HG03565 (cell line): ENCODE measurements at regions not wholly inside any gene's neighbourhood (a gene's known extent, or its start where the extent isn't known, plus 50 kb on each side); places are given as distances from the start of the nearest gene placed in this dataset.

Source experiments
- ATAC-seq: cut with Tn5 transposase; IDR thresholded peaks from one replicate; pipeline ENCODE4 v1.9.1; 2021; ENCODE audit warnings: mild to moderate bottlenecking, moderate library complexity; ENCODE audit not compliant: unreplicated experiment

DNA sequence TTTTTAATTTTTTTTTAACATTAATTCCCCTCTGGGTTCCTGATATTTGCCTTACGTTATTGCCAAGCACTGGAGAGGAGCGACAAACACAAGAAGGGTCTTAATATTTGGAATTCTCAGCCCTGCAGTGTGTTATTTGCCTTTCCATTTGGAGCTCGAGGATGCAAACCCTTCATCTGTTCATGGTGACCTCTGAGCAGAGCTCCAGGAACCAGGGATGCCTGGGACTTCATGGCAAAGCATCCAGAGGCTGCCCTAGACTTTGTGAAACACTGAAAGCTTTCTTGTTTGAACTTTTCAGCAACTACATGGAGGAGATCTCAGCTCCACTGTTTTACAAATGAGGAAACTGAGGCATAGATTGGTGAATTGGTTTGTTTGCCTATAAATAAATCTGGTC is 254.2 kb downstream of the CBLN1 start:
- no peak for ATAC-seq

DNA sequence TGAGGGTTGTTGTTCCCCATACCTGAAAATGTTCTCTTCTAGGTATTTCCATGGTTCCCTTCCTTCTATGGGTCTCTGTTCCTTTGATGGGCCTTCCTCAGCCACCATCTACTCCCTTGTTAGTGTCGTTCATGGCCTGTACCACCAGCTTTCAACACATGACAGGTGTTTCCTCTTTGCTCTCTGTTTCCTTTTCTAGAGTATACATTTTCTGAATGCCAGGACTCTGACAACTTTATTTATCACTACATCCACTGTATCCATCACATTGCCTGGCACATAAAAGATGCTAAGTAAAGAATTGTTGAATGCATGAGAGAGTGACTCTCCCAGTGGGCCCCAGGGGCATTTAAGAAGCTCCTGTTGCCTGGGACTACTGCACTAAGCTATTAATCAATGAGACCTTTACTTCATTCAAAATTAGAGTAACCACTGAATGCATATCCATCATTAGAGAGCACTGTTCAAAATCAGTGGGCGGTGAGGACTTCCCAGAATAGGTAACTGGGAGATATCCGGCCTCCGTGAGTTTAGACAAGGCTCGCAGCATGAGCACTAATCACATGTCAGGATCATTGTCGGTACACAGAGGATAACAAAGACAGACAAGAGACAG is 255.0 kb downstream of the CBLN1 start:
- ATAC-seq: no peak

DNA sequence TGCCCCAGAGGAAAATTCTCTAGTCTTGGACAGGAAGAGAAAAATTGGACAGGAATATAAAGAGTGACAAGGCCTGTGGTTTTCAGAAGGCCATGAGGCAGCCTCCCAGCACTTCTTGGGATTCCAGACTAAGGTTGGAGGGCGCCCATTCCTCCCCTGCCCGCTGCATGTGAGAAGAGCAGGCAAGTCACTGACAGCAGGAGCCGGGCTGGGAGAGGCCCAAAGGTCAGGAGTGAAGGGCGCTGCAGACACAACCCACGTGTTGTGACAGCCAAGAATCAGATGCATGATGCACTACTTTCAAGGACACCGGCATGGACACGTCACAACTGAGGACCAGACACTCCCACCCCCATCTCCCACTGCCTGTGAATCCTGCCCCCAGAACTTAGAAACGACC is 256.7 kb downstream of the CBLN1 start:
- ATAC-seq: no peak

- ATAC-seq: no peak
These were observed 257.6 kb downstream of the CBLN1 start for GRCh38 chr16:49024016-49024415.

GRCh38 chr16:49023050-49023449 is 258.6 kb downstream of the CBLN1 start:
- no peak for ATAC-seq

- ATAC-seq: no peak
These were observed 259.2 kb downstream of the CBLN1 start for GRCh38 chr16:49022351-49022963.

GRCh38 chr16:49021136-49021535 is 260.5 kb downstream of the CBLN1 start:
- ATAC-seq: no peak

- no peak for ATAC-seq
These were observed 261.2 kb downstream of the CBLN1 start for GRCh38 chr16:49020436-49020835.

GRCh38 chr16:49019831-49020230 is 261.8 kb downstream of the CBLN1 start:
- ATAC-seq: no peak

- no peak for ATAC-seq
These were observed 262.5 kb downstream of the CBLN1 start for GRCh38 chr16:49019081-49019633.

DNA sequence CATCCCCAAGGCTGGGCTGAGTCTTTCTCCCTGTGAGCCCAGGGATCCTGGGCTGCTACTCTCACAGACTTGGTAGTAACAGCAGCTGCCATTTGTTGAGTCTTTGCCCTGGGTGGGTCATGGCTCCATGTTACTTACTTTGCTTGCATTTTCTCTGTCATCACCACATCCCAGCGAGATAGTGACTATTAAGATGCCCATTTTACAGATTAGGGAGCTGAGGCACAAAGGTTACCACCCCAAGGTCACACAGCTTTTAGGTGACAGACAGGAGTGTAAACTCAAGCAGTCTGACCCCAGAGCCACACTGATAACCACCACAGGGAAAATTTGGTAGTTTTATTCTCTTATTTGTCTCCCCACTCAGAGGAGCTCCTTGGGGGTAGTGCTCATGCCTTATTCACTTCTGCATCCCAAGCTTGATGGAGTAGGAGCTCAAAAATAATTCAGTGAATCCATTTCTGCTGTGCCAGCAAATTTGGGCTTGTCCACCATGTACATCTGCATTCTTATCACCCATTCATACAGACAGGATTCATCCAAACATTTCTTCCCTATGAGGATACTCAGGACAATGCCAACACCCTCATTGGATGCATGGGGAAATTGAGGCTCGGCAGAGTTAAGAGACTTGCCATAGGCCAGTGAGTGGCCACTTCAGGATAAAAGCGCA is 263.2 kb downstream of the CBLN1 start:
- no peak for ATAC-seq

DNA sequence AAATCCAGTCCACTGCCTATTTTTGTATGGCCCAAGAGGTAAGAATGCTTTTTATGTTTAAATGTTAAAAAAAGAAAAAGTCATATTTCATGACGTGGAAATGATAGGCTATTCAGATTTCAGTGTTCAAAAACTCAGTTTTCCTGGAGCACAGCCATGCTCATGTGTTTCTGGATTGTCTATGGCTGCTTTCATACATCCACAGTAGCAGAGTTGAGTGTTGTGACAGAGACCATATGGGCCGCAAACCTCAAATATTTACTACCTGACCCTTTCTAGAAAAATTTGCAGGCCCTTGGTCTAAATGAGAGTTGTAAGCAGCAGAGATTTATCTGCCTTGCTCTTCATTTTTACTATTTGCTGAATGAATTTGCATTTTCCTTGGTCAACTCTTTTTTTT is 264.1 kb downstream of the CBLN1 start:
- no peak for ATAC-seq

GRCh38 chr16:49016461-49016860 is 265.2 kb downstream of the CBLN1 start:
- no peak for ATAC-seq

DNA sequence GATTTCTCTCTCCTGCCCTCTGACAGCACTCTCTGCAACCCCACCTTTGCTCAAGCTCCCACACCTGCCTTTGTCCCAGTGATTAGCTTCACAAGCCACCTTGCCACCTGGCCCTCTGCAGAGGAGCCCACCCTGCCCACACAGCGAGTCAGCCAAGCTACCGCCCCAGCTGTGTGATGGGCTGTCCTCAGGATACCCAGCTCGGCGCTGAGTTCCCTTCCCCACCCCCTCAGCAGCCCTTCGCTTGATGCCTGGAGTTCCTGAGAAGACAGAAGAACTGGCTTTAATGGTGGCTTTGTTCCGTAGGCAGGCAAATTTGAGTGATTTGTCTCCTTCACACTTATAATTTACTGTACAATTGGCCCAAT is 266.4 kb downstream of the CBLN1 start:
- no peak for ATAC-seq

DNA sequence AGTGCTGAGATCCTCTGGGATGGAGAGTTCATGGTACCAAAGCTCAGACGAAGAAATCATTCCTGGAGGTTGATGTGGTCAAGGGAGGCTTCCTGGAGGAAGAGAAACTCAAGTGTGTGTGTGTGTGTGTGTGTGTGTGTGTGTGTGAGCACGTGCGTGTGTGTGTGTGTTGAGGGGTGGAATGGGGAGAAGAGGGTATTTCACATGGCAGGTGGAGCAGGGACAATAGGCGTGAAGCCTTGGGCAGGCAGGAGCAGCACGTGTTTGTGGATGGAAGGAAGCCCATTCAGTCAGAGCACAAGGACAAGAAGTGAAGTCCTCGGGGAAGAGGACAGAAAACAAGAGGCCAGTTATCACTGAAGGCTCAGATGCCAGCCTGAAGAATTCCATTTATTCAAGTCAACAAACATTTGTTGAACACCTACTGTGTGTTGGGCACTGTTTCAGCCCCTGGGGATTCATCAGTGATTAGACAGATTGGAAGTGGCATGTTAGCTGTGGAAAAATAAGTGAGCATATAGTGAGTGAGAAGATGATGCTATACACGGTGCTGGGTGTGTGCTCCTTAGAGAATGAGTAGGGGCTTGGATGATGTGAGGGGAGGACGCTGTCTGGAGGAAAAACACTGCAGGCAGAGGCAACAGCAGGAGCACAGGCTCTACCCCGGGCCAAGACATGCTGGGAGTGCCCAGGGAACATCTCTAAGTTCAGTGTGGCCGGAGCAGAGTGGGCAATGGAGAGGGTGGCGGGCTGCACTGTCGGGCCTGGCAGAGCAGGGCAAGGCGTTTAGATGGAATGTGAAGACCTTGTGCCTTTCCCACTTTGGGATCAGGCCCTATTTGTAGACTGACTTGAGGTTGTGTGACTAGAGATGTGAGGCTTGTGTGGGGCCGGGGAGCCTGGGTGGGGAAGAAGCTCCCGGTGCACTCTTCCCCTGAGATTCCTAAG is 267.1 kb downstream of the CBLN1 start:
- no peak for ATAC-seq

- ATAC-seq: no peak
These were observed 267.9 kb downstream of the CBLN1 start for GRCh38 chr16:49013727-49014080.

GRCh38 chr16:49012961-49013726 is 268.5 kb downstream of the CBLN1 start:
- no peak for ATAC-seq

- ATAC-seq: no peak
These were observed 269.7 kb downstream of the CBLN1 start for GRCh38 chr16:49011901-49012300.

GRCh38 chr16:49010879-49011278 is 270.8 kb downstream of the CBLN1 start:
- no peak for ATAC-seq

DNA sequence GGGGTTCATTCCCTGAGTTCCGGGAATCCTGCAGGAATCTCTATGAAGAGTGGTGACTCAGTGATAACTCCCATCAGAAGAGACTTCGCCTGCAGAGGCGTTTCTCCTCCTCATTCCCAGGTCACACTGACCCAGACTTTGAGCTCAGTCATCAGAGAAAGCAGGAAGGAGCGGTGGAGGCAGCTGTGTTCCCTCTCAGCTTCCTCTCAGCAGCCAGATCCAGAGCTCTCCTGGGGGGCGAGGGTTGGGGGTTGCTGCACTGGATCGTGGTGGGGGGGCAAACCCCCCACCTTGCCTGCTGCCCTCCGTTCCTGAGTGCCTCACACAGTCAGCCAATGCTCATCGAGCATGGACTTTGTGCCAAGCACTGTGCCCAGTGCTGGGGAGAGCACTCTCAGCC is 271.2 kb downstream of the CBLN1 start:
- ATAC-seq: no peak
